ENCODE measurements at regions not wholly inside any gene's neighbourhood (a gene's known extent, or its start where the extent isn't known, plus 50 kb on each side); places are given as distances from the start of the nearest gene placed in this dataset.
A peak's percentile ranks its signal among the peaks of the same experiment; 100 is the strongest.

DNA sequence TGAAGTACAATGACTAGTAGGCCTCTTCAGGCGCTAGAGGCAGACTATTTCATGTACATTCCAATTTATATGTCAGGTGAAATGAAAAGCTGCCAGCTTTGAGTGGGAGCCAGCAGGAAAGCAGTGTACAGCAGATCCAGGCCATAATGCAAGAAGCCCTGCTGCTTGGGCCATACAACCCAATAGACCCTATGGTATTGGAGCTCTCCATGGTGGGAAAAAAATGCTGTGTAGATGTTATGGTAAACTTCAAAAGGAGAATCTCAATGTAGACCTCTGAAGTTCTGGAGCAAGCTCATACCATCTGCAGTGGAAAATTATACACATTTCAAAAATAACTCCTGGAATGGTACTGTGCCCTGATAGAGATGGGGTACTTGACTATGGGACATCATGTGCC is 71.5 kb upstream of the CD82 start:
- H3K27me3 ChIP-seq = no peaks in the 10 kb centered on the region
- 85 to 91% methylated on average over 1 of the region's 1 CpG for WGBS, 2 donors
- no peak for ATAC-seq (ENCODE audit: low FRiP score in 2 of 2)
- H3K27ac ChIP-seq = no peak overlapping the region
- H3K4me3 ChIP-seq = no peak overlapping the region
- no peaks in the 10 kb centered on the region for H3K4me1 ChIP-seq
- no peaks in the 10 kb centered on the region for H3K36me3 ChIP-seq
- no peak for DNase-seq
- no peak for TF ChIP-seq POLR2AphosphoS5 (IDR thresholded peaks at IDR 0.05)
- TF ChIP-seq EP300 (IDR thresholded peaks at IDR 0.05) = no peak
- TF ChIP-seq, protein P1, sequence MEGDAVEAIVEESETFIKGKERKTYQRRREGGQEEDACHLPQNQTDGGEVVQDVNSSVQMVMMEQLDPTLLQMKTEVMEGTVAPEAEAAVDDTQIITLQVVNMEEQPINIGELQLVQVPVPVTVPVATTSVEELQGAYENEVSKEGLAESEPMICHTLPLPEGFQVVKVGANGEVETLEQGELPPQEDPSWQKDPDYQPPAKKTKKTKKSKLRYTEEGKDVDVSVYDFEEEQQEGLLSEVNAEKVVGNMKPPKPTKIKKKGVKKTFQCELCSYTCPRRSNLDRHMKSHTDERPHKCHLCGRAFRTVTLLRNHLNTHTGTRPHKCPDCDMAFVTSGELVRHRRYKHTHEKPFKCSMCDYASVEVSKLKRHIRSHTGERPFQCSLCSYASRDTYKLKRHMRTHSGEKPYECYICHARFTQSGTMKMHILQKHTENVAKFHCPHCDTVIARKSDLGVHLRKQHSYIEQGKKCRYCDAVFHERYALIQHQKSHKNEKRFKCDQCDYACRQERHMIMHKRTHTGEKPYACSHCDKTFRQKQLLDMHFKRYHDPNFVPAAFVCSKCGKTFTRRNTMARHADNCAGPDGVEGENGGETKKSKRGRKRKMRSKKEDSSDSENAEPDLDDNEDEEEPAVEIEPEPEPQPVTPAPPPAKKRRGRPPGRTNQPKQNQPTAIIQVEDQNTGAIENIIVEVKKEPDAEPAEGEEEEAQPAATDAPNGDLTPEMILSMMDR (IDR thresholded peaks at IDR 0.05) = no peak
- TF ChIP-seq POLR2A (IDR thresholded peaks at IDR 0.05) = no peak
- no peaks in the 10 kb centered on the region for H3K9me3 ChIP-seq

DNA sequence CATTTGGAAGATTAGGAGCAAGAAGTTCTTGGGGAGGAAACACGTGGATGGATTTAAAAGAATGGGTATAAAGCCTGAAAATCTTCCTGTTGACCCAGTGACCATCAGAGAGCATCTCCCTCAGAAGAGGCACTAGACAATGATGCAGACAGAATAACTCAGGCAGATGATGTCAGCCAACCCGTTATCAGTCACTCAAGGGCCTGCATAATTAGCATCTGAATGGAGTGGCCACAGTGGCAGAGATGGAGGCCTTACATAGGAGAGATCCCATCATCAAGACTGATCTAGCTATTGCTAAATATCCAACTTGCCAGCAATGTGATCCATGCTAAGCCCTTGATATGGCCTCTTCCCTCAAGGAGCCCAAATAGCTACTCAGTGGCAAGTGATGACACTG is 70.7 kb upstream of the CD82 start:
- H3K9me3 ChIP-seq = no peaks in the 10 kb centered on the region
- DNase-seq (no peak), ATAC-seq (ENCODE audit: low FRiP score in 2 of 2) (no peak)
- 66 to 93% methylated on average over 2 of the region's 2 CpGs for whole genome bisulfite sequencing, 2 donors
- no peak for TF ChIP-seq POLR2AphosphoS5 (IDR thresholded peaks at IDR 0.05)
- TF ChIP-seq, protein P1 (IDR thresholded peaks at IDR 0.05) = no peak
- no peak for TF ChIP-seq EP300 (IDR thresholded peaks at IDR 0.05)
- no peak for TF ChIP-seq POLR2A (IDR thresholded peaks at IDR 0.05)
- H3K36me3 ChIP-seq = no peaks in the 10 kb centered on the region
- H3K27me3 ChIP-seq = no peaks in the 10 kb centered on the region
- no peak overlapping the region for H3K27ac ChIP-seq
- no peak overlapping the region for H3K4me3 ChIP-seq
- no peaks in the 10 kb centered on the region for H3K4me1 ChIP-seq

DNA sequence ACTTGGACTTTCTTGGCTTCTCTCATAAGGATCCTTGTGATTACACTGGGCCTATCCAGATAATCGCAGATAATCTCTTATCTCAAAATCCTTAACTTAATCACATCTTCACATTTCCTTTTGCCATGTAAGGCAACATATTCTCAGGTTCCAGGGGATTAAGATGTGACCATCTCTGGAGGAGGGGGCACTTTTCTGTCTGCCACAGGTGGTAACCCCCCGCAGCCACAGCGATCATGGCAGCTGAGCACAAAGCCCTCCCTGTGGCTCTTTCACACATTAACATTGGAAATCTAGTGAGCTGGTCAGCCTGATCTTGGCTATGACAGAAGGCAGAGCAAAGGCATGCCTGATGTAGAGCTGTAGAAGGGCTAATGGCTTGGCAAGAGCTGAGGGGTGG is 69.1 kb upstream of the CD82 start:
- no peaks in the 10 kb centered on the region for H3K9me3 ChIP-seq
- WGBS, 2 donors = 84 to 85% methylated on average over 3 of the region's 3 CpGs
- DNase-seq (no peak), ATAC-seq (ENCODE audit: low FRiP score in 2 of 2) (no peak)
- no peaks in the 10 kb centered on the region for H3K4me1 ChIP-seq
- no peak overlapping the region for H3K4me3 ChIP-seq
- TF ChIP-seq, protein P1 (IDR thresholded peaks at IDR 0.05) = no peak
- no peak for TF ChIP-seq EP300 (IDR thresholded peaks at IDR 0.05)
- no peak for TF ChIP-seq POLR2AphosphoS5 (IDR thresholded peaks at IDR 0.05)
- no peak for TF ChIP-seq POLR2A (IDR thresholded peaks at IDR 0.05)
- no peaks in the 10 kb centered on the region for H3K36me3 ChIP-seq
- no peaks in the 10 kb centered on the region for H3K27me3 ChIP-seq
- H3K27ac ChIP-seq = no peak overlapping the region

DNA sequence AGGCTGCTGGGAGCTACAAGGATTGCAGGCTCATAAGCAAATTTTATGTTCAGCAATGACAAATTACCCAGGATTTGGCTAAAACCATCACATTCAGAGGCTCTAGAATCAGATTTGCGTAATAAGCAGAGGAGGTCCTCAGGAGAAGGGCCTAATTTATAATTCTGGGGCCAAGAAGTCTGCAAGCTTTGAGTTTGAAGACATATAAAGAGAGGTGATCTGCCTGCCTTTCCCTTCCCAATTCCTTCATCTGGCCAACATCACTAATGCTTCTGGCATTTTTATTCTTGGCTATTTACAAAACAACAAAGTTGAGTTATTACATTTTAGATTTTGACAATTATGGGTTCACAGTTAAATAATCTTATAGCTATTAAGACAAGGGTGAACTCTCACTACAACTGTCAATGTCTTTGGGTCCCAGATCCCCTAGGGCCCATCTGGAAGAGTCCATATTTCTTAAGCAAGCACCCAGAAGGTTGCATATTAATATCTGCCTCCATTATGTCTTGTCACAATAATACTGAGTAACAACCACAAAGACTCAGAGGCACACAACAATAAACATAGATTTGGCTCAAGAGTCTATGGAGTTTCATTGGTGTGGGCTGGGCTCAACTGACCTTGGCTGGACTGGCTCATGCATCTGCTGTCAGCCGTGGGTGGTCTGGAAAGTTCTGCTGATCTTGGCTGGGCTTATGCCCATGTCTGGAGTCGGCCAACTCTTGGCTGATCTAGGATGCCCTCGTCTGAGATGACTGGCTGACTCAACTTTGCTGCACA is 67.2 kb upstream of the CD82 start:
- no peaks in the 10 kb centered on the region for H3K36me3 ChIP-seq
- H3K4me3 ChIP-seq = no peak overlapping the region
- no peak overlapping the region for H3K27ac ChIP-seq
- H3K9me3 ChIP-seq = no peaks in the 10 kb centered on the region
- ATAC-seq (ENCODE audit: low FRiP score in 2 of 2) = peak; percentile 27 to 64
- no peak for DNase-seq
- no peak for TF ChIP-seq POLR2AphosphoS5 (IDR thresholded peaks at IDR 0.05)
- TF ChIP-seq EP300 (IDR thresholded peaks at IDR 0.05) = no peak
- no peaks in the 10 kb centered on the region for H3K27me3 ChIP-seq
- WGBS, 2 donors = 90 to 91% methylated on average over 1 to 4 of the region's 4 CpGs
- no peaks in the 10 kb centered on the region for H3K4me1 ChIP-seq

DNA sequence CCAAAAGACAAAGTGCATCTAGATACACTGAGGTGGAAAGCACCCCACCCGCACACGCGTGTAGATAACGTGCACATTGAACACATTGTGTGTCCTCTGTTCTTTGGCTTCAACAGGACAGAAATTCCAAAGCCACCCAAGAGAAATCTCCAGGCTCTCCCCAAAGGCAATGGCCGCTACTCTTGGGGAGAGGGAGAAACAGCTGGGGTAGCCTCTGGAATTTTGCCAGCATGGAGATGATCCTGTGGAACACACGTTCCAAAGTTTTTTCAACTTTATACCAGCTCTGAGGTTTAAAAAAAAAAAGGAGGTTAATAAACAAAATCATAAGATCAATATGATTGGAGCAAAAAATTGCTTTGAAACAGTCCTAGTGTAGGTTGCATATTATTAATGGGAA is 63.0 kb upstream of the CD82 start:
- 86 to 89% methylated on average over 6 of the region's 6 CpGs for WGBS, 2 donors
- Histone ChIP-seq H3K27ac (no peak overlapping the region), H3K9me3 (peaks cover 0 to 1% (median 0%) of the 10 kb centered on the region in 4 donors), H3K4me1 (no peaks in the 10 kb centered on the region), H3K27me3 (no peaks in the 10 kb centered on the region), H3K36me3 (no peaks in the 10 kb centered on the region), H3K4me3 (no peak overlapping the region)
- TF ChIP-seq POLR2AphosphoS5 (IDR thresholded peaks at IDR 0.05) (no peak), EP300 (IDR thresholded peaks at IDR 0.05) (no peak), POLR2A (IDR thresholded peaks at IDR 0.05) (no peak)
- TF ChIP-seq, protein P1 (IDR thresholded peaks at IDR 0.05) = no peak
- ATAC-seq (ENCODE audit: low FRiP score in 2 of 2) (no peak), DNase-seq (no peak)

All from upper lobe of left lung (tissue), 6 donors.